Choroid plexus epithelial cell (primary cell): ENCODE measurements at regions not wholly inside any gene's neighbourhood (a gene's known extent, or its start where the extent isn't known, plus 50 kb on each side); places are given as distances from the start of the nearest gene placed in this dataset.

Experiments used
- DNase-seq: peaks from one replicate; pipeline ENCODE4 v3.0.0-alpha.2; 2010; ENCODE audit warnings: low read depth
- H3K4me3 ChIP-seq: 2 replicates; pipeline ENCODE4 v1.5.1; 2011; ENCODE audit warnings: low read depth, mild to moderate bottlenecking, control low read depth, low read length, moderate library complexity
- TF ChIP-seq, protein P1 (sequence below): conservative IDR thresholded peaks from 2 replicates; pipeline ENCODE4 v1.5.1; 2011; ENCODE audit warnings: low read depth, mild to moderate bottlenecking, control low read depth, inconsistent platforms, low read length, moderate library complexity

DNA sequence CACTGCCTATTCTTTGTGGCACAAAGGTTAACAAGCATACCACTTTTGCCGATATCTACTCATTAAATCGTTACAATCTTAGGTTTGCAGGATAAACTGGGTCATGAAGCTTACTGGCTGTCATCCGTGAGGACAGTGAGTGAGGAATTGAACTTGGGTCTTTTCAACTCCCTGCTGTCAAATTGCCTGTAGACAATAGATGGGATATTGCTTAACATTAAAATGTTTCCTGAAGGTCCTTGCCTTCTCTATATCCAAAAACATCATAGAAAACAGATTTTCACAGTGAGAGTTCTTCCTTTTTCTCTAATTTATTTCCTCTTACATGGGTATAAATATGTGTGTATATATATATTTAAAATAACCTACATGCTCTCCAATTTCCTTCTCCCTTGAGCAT lies 257.8 kb downstream of the LMO4 start:
- TF ChIP-seq, protein P1, sequence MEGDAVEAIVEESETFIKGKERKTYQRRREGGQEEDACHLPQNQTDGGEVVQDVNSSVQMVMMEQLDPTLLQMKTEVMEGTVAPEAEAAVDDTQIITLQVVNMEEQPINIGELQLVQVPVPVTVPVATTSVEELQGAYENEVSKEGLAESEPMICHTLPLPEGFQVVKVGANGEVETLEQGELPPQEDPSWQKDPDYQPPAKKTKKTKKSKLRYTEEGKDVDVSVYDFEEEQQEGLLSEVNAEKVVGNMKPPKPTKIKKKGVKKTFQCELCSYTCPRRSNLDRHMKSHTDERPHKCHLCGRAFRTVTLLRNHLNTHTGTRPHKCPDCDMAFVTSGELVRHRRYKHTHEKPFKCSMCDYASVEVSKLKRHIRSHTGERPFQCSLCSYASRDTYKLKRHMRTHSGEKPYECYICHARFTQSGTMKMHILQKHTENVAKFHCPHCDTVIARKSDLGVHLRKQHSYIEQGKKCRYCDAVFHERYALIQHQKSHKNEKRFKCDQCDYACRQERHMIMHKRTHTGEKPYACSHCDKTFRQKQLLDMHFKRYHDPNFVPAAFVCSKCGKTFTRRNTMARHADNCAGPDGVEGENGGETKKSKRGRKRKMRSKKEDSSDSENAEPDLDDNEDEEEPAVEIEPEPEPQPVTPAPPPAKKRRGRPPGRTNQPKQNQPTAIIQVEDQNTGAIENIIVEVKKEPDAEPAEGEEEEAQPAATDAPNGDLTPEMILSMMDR, result no peak
- no peak for DNase-seq
- H3K4me3 ChIP-seq, result no peak overlapping the region

GRCh38 chr1:87588495-87588894 lies 259.8 kb downstream of the LMO4 start:
- H3K4me3 ChIP-seq, result no peak overlapping the region
- no peak for DNase-seq
- TF ChIP-seq, protein P1, result no peak

- TF ChIP-seq, protein P1, result no peak
- no peak overlapping the region for H3K4me3 ChIP-seq
- no peak for DNase-seq
Observed at GRCh38 chr1:87591492-87591891, 262.8 kb downstream of the LMO4 start.

GRCh38 chr1:87592156-87592555 lies 263.5 kb downstream of the LMO4 start:
- no peak for DNase-seq
- H3K4me3 ChIP-seq, result no peak overlapping the region
- TF ChIP-seq, protein P1, result no peak

GRCh38 chr1:87594736-87595383 lies 266.2 kb downstream of the LMO4 start:
- DNase-seq, result no peak
- H3K4me3 ChIP-seq, result no peak overlapping the region
- TF ChIP-seq, protein P1, result no peak

DNA sequence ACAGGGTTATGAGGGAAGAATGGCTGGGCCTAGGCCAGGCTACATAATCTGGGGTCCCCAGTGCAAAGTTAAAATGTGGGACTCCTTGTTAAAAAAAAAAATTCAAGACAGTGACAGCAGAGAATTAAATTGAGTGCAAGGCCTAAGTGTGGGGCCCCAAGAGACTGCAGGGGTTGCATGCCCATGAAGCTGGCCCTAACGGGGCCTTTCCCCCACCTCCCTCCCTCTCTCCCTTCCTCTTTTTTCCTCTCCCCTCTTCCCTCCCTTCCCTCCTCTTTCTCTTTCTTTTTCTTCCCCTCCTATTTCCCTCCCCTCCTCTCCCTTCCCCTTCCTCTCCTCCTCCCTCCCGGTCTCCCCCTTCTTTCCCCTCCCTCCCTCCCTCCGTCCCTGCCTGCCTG lies 266.7 kb downstream of the LMO4 start:
- TF ChIP-seq, protein P1, result no peak
- DNase-seq, result no peak
- H3K4me3 ChIP-seq, result no peak overlapping the region

- TF ChIP-seq, protein P1, result peak; percentile 23
- peak; percentile 4 for DNase-seq
- no peak overlapping the region for H3K4me3 ChIP-seq
Observed at GRCh38 chr1:87598429-87598828, 269.7 kb downstream of the LMO4 start.
